HEK293T (cell line): ENCODE measurements at regions not wholly inside any gene's neighbourhood (a gene's known extent, or its start where the extent isn't known, plus 50 kb on each side); places are given as distances from the start of the nearest gene placed in this dataset.

ENCODE experiments used
- ARNT ChIP-seq: fragments of 450-650 bp; IDR thresholded peaks from 2 replicates; pipeline ENCODE4 v1.6.1; 2017; ENCODE audit warnings: mild to moderate bottlenecking
- BHLHE40 ChIP-seq: fragments of 450-650 bp; IDR thresholded peaks from 2 replicates; pipeline ENCODE4 v1.6.1; 2016; ENCODE audit warnings: mild to moderate bottlenecking, moderate library complexity, borderline replicate concordance
- ELF4 ChIP-seq: fragments of 450-650 bp; IDR thresholded peaks from 2 replicates; pipeline ENCODE4 v1.6.1; 2017; ENCODE audit warnings: antibody characterized with exemption
- FOXA1 ChIP-seq: fragments of 450-650 bp; IDR thresholded peaks from 2 replicates; pipeline ENCODE4 v1.6.1; 2016; ENCODE audit warnings: mild to moderate bottlenecking
- FOXK2 ChIP-seq: fragments of 450-650 bp; IDR thresholded peaks from 2 replicates; pipeline ENCODE4 v1.6.1; 2016; ENCODE audit warnings: mild to moderate bottlenecking
- FOXM1 ChIP-seq: fragments of 450-650 bp; IDR thresholded peaks from 2 replicates; pipeline ENCODE4 v1.6.1; 2017; ENCODE audit warnings: mild to moderate bottlenecking, borderline replicate concordance
- L3MBTL2 ChIP-seq: fragments of 450-650 bp; conservative IDR thresholded peaks from 2 replicates; pipeline ENCODE4 v1.6.1; 2016; ENCODE audit warnings: mild to moderate bottlenecking
- PKNOX1 ChIP-seq: fragments of 450-650 bp; IDR thresholded peaks from 2 replicates; pipeline ENCODE4 v1.6.1; 2016
- SUZ12 ChIP-seq: fragments of 450-650 bp; IDR thresholded peaks from 2 replicates; pipeline ENCODE4 v1.6.1; 2016; ENCODE audit warnings: mild to moderate bottlenecking
- TARDBP ChIP-seq: fragments of 450-650 bp; IDR thresholded peaks from 2 replicates; pipeline ENCODE4 v1.6.1; 2016

GRCh38 chr12:80031229-80031628 lies 68.1 kb upstream of the OTOGL start:
- TF ChIP-seq BHLHE40 (no peak), ELF4 (no peak), FOXA1 (no peak), FOXK2 (no peak), FOXM1 (no peak), TARDBP (no peak), PKNOX1 (no peak), ARNT (no peak), SUZ12 (no peak), L3MBTL2 (no peak)
